Tibial nerve (tissue), 3 donors: ENCODE measurements at regions not wholly inside any gene's neighbourhood (a gene's known extent, or its start where the extent isn't known, plus 50 kb on each side); places are given as distances from the start of the nearest gene placed in this dataset.

Experiments
- POLR2A ChIP-seq, 2 donors: fragments of 450-650 bp; IDR thresholded peaks; one replicate each; pipeline ENCODE4 v1.6.1; 2017; ENCODE audit warnings: antibody characterized with exemption in 2 of 2, mild to moderate bottlenecking in 2 of 2, moderate library complexity in 2 of 2
- TF ChIP-seq, protein P1 (sequence below), 5 experiments: fragments of 200-600 bp in 3 of 5; fragments of 450-650 bp in 2 of 5; sonication (generic) in 3 of 5; IDR thresholded peaks; one replicate each; pipeline ENCODE4 v1.5.1; 2016 to 2019; ENCODE audit warnings: antibody characterized with exemption in 5 of 5, mild to moderate bottlenecking in 3 of 5, moderate library complexity in 2 of 5

DNA sequence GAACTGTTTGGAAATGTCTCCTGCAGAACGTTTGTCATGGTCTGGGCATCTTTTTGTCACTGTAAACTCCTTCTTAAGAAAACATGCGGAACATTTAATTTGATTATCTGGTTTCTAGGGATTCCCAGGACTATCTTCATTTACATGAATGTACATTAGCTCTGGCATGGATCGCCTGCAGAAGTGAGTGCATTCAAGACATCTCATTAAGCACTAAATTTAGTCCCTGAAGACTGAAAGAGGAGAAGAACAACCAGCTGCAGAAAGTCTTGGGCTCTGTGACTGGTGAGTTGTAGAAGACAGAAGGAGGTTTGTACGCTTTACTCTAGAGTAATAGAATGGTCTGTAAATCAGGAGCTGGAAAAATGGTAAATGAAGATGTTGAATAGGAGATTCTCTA, 540.7 kb downstream of the BCKDHB start:
- TF ChIP-seq POLR2A (IDR thresholded peaks at IDR 0.05): no peak
- TF ChIP-seq, protein P1, sequence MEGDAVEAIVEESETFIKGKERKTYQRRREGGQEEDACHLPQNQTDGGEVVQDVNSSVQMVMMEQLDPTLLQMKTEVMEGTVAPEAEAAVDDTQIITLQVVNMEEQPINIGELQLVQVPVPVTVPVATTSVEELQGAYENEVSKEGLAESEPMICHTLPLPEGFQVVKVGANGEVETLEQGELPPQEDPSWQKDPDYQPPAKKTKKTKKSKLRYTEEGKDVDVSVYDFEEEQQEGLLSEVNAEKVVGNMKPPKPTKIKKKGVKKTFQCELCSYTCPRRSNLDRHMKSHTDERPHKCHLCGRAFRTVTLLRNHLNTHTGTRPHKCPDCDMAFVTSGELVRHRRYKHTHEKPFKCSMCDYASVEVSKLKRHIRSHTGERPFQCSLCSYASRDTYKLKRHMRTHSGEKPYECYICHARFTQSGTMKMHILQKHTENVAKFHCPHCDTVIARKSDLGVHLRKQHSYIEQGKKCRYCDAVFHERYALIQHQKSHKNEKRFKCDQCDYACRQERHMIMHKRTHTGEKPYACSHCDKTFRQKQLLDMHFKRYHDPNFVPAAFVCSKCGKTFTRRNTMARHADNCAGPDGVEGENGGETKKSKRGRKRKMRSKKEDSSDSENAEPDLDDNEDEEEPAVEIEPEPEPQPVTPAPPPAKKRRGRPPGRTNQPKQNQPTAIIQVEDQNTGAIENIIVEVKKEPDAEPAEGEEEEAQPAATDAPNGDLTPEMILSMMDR (IDR thresholded peaks at IDR 0.05): no peak
